H1 (cell line): ENCODE measurements at regions not wholly inside any gene's neighbourhood (a gene's known extent, or its start where the extent isn't known, plus 50 kb on each side); places are given as distances from the start of the nearest gene placed in this dataset.

Experiments
- CTCF ChIA-PET: fragments of 300-600 bp; sonication (Branson Sonifier 250); formaldehyde crosslinking; loops from one replicate; lab custom pipeline; 2021; ENCODE audit not compliant: partially characterized antibody; lab: Charles Lee
- POLR2A ChIA-PET: fragments of 300-600 bp; sonication (Branson Sonifier 250); formaldehyde crosslinking; loops from one replicate; lab custom pipeline; 2021; ENCODE audit warnings: inconsistent platforms; ENCODE audit not compliant: partially characterized antibody; lab: Charles Lee
- DNase-seq, 2 experiments: peaks; one replicate each; pipeline versions ENCODE4 v3.0.0 to v3.0.0-alpha.2; 2010 to 2022; ENCODE audit warnings: low spot score in 2 of 2, low read depth in 1 of 2, mixed read lengths in 1 of 2
- FAIRE-seq: peaks from 2 replicates; lab custom pipeline; 2011; peaks lifted over from hg19 to GRCh38; lab: Jason Lieb, UNC
- H2AFZ ChIP-seq: 2 replicates; pipeline ENCODE4 v1.8.1; 2012; ENCODE audit warnings: low read length, inconsistent platforms
- H2AK5ac ChIP-seq: 2 replicates; pipeline ENCODE4 v1.6.1; 2013; ENCODE audit warnings: low read depth, low read length
- H2BK120ac ChIP-seq: replicated peaks from 2 replicates; pipeline ENCODE3; 2013; ENCODE audit warnings: low read depth, low read length, inconsistent platforms
- H2BK12ac ChIP-seq: 2 replicates; pipeline ENCODE4 v1.6.1; 2013; ENCODE audit warnings: low read depth, low read length
- H2BK15ac ChIP-seq: 2 replicates; pipeline ENCODE4 v1.6.1; 2013; ENCODE audit warnings: low read length
- H2BK20ac ChIP-seq: 2 replicates; pipeline ENCODE4 v1.6.1; 2013; ENCODE audit warnings: low read length
- H2BK5ac ChIP-seq: 2 replicates; pipeline ENCODE4 v1.6.1; 2013; ENCODE audit warnings: low read depth, low read length
- H3K14ac ChIP-seq: 2 replicates; pipeline ENCODE4 v1.6.1; 2013; ENCODE audit warnings: inconsistent platforms; ENCODE audit not compliant: insufficient read length
- H3K18ac ChIP-seq: 2 replicates; pipeline ENCODE4 v1.6.1; 2013; ENCODE audit warnings: low read length; ENCODE audit errors: extremely low read depth
- H3K23ac ChIP-seq: 2 replicates; pipeline ENCODE4 v1.6.1; 2013; ENCODE audit warnings: inconsistent platforms; ENCODE audit not compliant: insufficient read length
- H3K23me2 ChIP-seq: 2 replicates; pipeline ENCODE4 v1.6.1; 2013; ENCODE audit warnings: low read depth, low read length
- H3K27ac ChIP-seq: 2 replicates; pipeline ENCODE4 v1.6.1; 2011; ENCODE audit warnings: low read depth, low read length, inconsistent platforms
- H3K27me3 ChIP-seq, 4 experiments: replicated peaks in 1 of 4; 1 replicate in 1 of 4; 2 replicates in 3 of 4; pipeline versions ENCODE4 v1.6.1 to v1.8.1; 2011 to 2013; ENCODE audit warnings: low read length in 3 of 4, mild to moderate bottlenecking in 3 of 4, inconsistent platforms in 2 of 4, mixed read lengths in 2 of 4, moderate library complexity in 1 of 4; ENCODE audit not compliant: control insufficient read depth in 3 of 4, insufficient read depth in 3 of 4; ENCODE audit errors: extremely low read depth in 1 of 4
- H3K36me3 ChIP-seq, 4 experiments: 2 replicates each; pipeline versions ENCODE4 v1.6.1 to v1.8.1; 2011 to 2013; ENCODE audit warnings: mild to moderate bottlenecking in 4 of 4, low read length in 3 of 4, moderate library complexity in 2 of 4, control low read depth in 1 of 4, inconsistent platforms in 1 of 4; ENCODE audit not compliant: insufficient read depth in 4 of 4, control insufficient read depth in 2 of 4
- H3K4ac ChIP-seq: replicated peaks from 2 replicates; pipeline ENCODE3; 2013; ENCODE audit warnings: low read length, low read depth, mixed read lengths, inconsistent platforms; ENCODE audit not compliant: insufficient read length
- H3K4me1 ChIP-seq, 4 experiments: replicated peaks in 1 of 4; 1 replicate in 1 of 4; 2 replicates in 3 of 4; pipeline versions ENCODE4 v1.6.1 to v1.8.1; 2011 to 2013; ENCODE audit warnings: low read length in 3 of 4, inconsistent platforms in 2 of 4, mixed read lengths in 1 of 4; ENCODE audit not compliant: insufficient read depth in 4 of 4, control insufficient read depth in 3 of 4
- H3K4me2 ChIP-seq, 2 experiments: 2 replicates each; pipeline versions ENCODE4 v1.6.1 to v1.8.1; 2011 to 2013; ENCODE audit warnings: low read depth in 2 of 2, low read length in 2 of 2, control low read depth in 1 of 2, inconsistent platforms in 1 of 2, mild to moderate bottlenecking in 1 of 2; ENCODE audit not compliant: insufficient read depth in 1 of 2
- H3K4me3 ChIP-seq, 4 experiments: fragments of 200-600, 300-600 bp in 1 of 4; sonication (generic), shearing (Covaris generic), sonication (Bioruptor Twin) in 1 of 4; 2 replicates each; pipeline versions ENCODE4 v1.5.1 to v1.8.1; 2011 to 2016; ENCODE audit warnings: low read length in 4 of 4, low read depth in 3 of 4, control low read depth in 2 of 4, inconsistent platforms in 2 of 4, mild to moderate bottlenecking in 2 of 4, mixed read lengths in 1 of 4, moderate library complexity in 1 of 4; ENCODE audit not compliant: insufficient read depth in 2 of 4; ENCODE audit errors: extremely low read depth in 1 of 4
- H3K56ac ChIP-seq: replicated peaks from 2 replicates; pipeline ENCODE3; 2013; ENCODE audit warnings: low read depth, mild to moderate bottlenecking, mixed read lengths, low read length, inconsistent platforms; ENCODE audit not compliant: insufficient read length
- H3K79me1 ChIP-seq: 2 replicates; pipeline ENCODE4 v1.6.1; 2013; ENCODE audit warnings: low read depth, low read length, control low read depth
- H3K79me2 ChIP-seq, 2 experiments: 2 replicates each; pipeline versions ENCODE4 v1.6.1 to v1.8.1; 2012 to 2013; ENCODE audit warnings: low read length in 2 of 2, mild to moderate bottlenecking in 2 of 2, inconsistent platforms in 1 of 2; ENCODE audit not compliant: insufficient read depth in 2 of 2, control insufficient read depth in 1 of 2
- H3K9ac ChIP-seq, 4 experiments: replicated peaks in 1 of 4; 1 replicate in 1 of 4; 2 replicates in 3 of 4; pipeline versions ENCODE4 v1.6.1 to v1.8.1; 2011 to 2013; ENCODE audit warnings: low read depth in 3 of 4, low read length in 3 of 4, control low read depth in 2 of 4, mild to moderate bottlenecking in 2 of 4, moderate library complexity in 2 of 4, inconsistent platforms in 1 of 4; ENCODE audit errors: extremely low read depth in 1 of 4
- H3K9me3 ChIP-seq, 2 experiments: 2 replicates each; pipeline versions ENCODE4 v1.6.1 to v1.8.1; 2012 to 2013; ENCODE audit warnings: mild to moderate bottlenecking in 2 of 2, moderate library complexity in 2 of 2, control low read depth in 1 of 2, inconsistent platforms in 1 of 2, low read depth in 1 of 2, low read length in 1 of 2, mixed read lengths in 1 of 2; ENCODE audit not compliant: insufficient read depth in 2 of 2
- H4K20me1 ChIP-seq, 2 experiments: replicated peaks in 1 of 2; 2 replicates each; pipeline versions ENCODE3 to v1.8.1; 2011 to 2013; ENCODE audit warnings: inconsistent platforms in 2 of 2, low read length in 2 of 2, mild to moderate bottlenecking in 1 of 2; ENCODE audit not compliant: insufficient read depth in 2 of 2, control insufficient read depth in 1 of 2
- H4K5ac ChIP-seq: 2 replicates; pipeline ENCODE4 v1.6.1; 2013; ENCODE audit warnings: low read length, low read depth, mixed read lengths, inconsistent platforms; ENCODE audit not compliant: insufficient read length
- H4K8ac ChIP-seq: 2 replicates; pipeline ENCODE4 v1.8.0; 2013; ENCODE audit warnings: mild to moderate bottlenecking, moderate library complexity, low read length, inconsistent platforms; ENCODE audit not compliant: insufficient read depth; ENCODE audit errors: extremely low read depth
- H4K91ac ChIP-seq: replicated peaks from 2 replicates; pipeline ENCODE3; 2013; ENCODE audit warnings: low read length, mixed read lengths, inconsistent platforms; ENCODE audit not compliant: insufficient read length
- ATF3 ChIP-seq: IDR thresholded peaks from 2 replicates; pipeline ENCODE4 v1.6.1; 2011; ENCODE audit warnings: low read depth, mild to moderate bottlenecking, low read length; ENCODE audit not compliant: insufficient read depth
- BRCA1 ChIP-seq: IDR thresholded peaks from 2 replicates; pipeline ENCODE4 v1.6.1; 2012; ENCODE audit warnings: low read depth, low read length, improper control_type of control experiment
- CEBPB ChIP-seq: IDR thresholded peaks from 2 replicates; pipeline ENCODE4 v1.6.1; 2012; ENCODE audit warnings: low read depth, low read length
- CTCF ChIP-seq, 3 experiments: IDR thresholded peaks; 1 replicate in 2 of 3; 2 replicates in 1 of 3; pipeline versions ENCODE4 v1.5.1 to v1.6.1; 2011; ENCODE audit warnings: low read length in 3 of 3, mild to moderate bottlenecking in 3 of 3, inconsistent platforms in 2 of 3, low read depth in 1 of 3, moderate library complexity in 1 of 3; ENCODE audit not compliant: insufficient read depth in 1 of 3; ENCODE audit errors: control extremely low read depth in 1 of 3
- JUN ChIP-seq: IDR thresholded peaks from 2 replicates; pipeline ENCODE4 v1.6.1; 2011; ENCODE audit warnings: low read depth, mild to moderate bottlenecking, improper control_type of control experiment, low read length
- NANOG ChIP-seq: IDR thresholded peaks from 2 replicates; pipeline ENCODE4 v1.6.1; 2011; ENCODE audit warnings: low read length, low read depth, mild to moderate bottlenecking, inconsistent platforms; ENCODE audit not compliant: insufficient read depth, poor library complexity, severe bottlenecking
- NRF1 ChIP-seq: IDR thresholded peaks from 2 replicates; pipeline ENCODE4 v1.6.1; 2011; ENCODE audit warnings: mild to moderate bottlenecking, low read depth, low read length, improper control_type of control experiment
- PHF8 ChIP-seq: fragments of 200-600 bp; sonication (generic); conservative IDR thresholded peaks from 2 replicates; pipeline ENCODE4 v1.7.1; 2012; ENCODE audit warnings: low read depth, mild to moderate bottlenecking, inconsistent platforms, low read length, moderate library complexity
- POLR2AphosphoS5 ChIP-seq: IDR thresholded peaks from 2 replicates; pipeline ENCODE4 v1.6.1; 2011; ENCODE audit warnings: low read depth, low read length
- SP2 ChIP-seq: IDR thresholded peaks from 2 replicates; pipeline ENCODE4 v1.6.1; 2012; ENCODE audit warnings: mild to moderate bottlenecking, low read length, inconsistent platforms
- TCF12 ChIP-seq: IDR thresholded peaks from 2 replicates; pipeline ENCODE4 v1.6.1; 2011; ENCODE audit warnings: low read depth, mild to moderate bottlenecking, low read length
- TEAD4 ChIP-seq: IDR thresholded peaks from 2 replicates; pipeline ENCODE4 v1.6.1; 2012; ENCODE audit warnings: low read depth, low read length, inconsistent platforms, mixed read lengths
- WGBS, 2 experiments: shearing (Covaris generic) in 1 of 2; methylation state at CpG; one replicate each; pipeline versions ENCODE4 v1.1.6 to v1.1.7; 2013 to 2015; ENCODE audit warnings: low lambda C conversion rate in 2 of 2, mixed read lengths in 2 of 2, inconsistent platforms in 1 of 2, low coverage in 1 of 2, missing lambda C conversion rate in 1 of 2; ENCODE audit not compliant: insufficient replicate concordance in 2 of 2, insufficient coverage in 1 of 2, insufficient read length in 1 of 2; ENCODE audit errors: extremely low coverage in 1 of 2, missing lambda C conversion rate in 1 of 2; 5-methylcytosine and 5-hydroxymethylcytosine counted together

GRCh38 chr15:88718731-88719130, 79.9 kb downstream of the ISG20 start:
- H2BK120ac ChIP-seq = no peak overlapping the region
- no peaks in the 10 kb centered on the region for H4K20me1 ChIP-seq
- CTCF ChIA-PET = interaction anchor here (1.6 to 2.0 kb wide), 2 partner anchors 17 to 62 kb away, joined by 3 to 5 read pairs; no protein-coding TSS in a partner anchor
- H3K4me2 ChIP-seq = no peak overlapping the region
- no peak overlapping the region for H2BK12ac ChIP-seq
- H3K79me2 ChIP-seq = no peaks in the 10 kb centered on the region
- POLR2A ChIA-PET = no interaction called here
- WGBS, 2 experiments = 64% methylated on average over 3 of the region's 3 CpGs; no CpG with 5 or more reads in 1 of the 2 experiments
- H3K14ac ChIP-seq = no peak overlapping the region
- no peaks in the 10 kb centered on the region for H3K9me3 ChIP-seq
- H3K4me3 ChIP-seq = no peak overlapping the region
- no peaks in the 10 kb centered on the region for H3K36me3 ChIP-seq
- H2AK5ac ChIP-seq = no peak overlapping the region
- H3K79me1 ChIP-seq = no peaks in the 10 kb centered on the region; the same call in 1 of the 2 replicates
- no peak overlapping the region for H2BK15ac ChIP-seq
- no peak overlapping the region for H4K91ac ChIP-seq
- no peak overlapping the region for H2AFZ ChIP-seq
- H2BK5ac ChIP-seq = no peak overlapping the region
- H3K27ac ChIP-seq = no peak overlapping the region
- no peak for DNase-seq
- H3K4ac ChIP-seq = no peak overlapping the region
- H3K23me2 ChIP-seq = no peaks in the 10 kb centered on the region; the same call in 1 of the 2 replicates
- no peak for TF ChIP-seq ATF3
- TF ChIP-seq PHF8 = no peak
- TF ChIP-seq NRF1 = no peak
- no peak for TF ChIP-seq BRCA1
- no peak for TF ChIP-seq TEAD4
- TF ChIP-seq POLR2AphosphoS5 = no peak
- TF ChIP-seq CEBPB = no peak
- TF ChIP-seq TCF12 = no peak
- TF ChIP-seq JUN = no peak
- no peak for TF ChIP-seq SP2
- no peak for TF ChIP-seq CTCF (IDR thresholded peaks at IDR 0.05; ENCODE audit: control extremely low read depth in 1 of 3, insufficient read depth in 1 of 3, low read depth in 1 of 3, low read length in 3 of 3)
- no peak for TF ChIP-seq NANOG
- H3K23ac ChIP-seq = no peak overlapping the region
- H4K8ac ChIP-seq = no peak overlapping the region
- H3K56ac ChIP-seq = no peak overlapping the region
- peaks cover 0 to 7% (median 2%) of the 10 kb centered on the region in 4 experiments; a peak in 2 of 7 replicates for H3K4me1 ChIP-seq
- H3K9ac ChIP-seq = no peak overlapping the region
- H4K5ac ChIP-seq = no peak overlapping the region
- peaks cover 0 to 2% (median 0%) of the 10 kb centered on the region in 4 experiments; a peak in 2 of 7 replicates for H3K27me3 ChIP-seq
- no peak overlapping the region for H3K18ac ChIP-seq
- H2BK20ac ChIP-seq = no peak overlapping the region
- FAIRE-seq = no peak
